Left lung (tissue), 4 donors: ENCODE measurements at regions not wholly inside any gene's neighbourhood (a gene's known extent, or its start where the extent isn't known, plus 50 kb on each side); places are given as distances from the start of the nearest gene placed in this dataset.
"Not testable (repeated sequence)": the region's sequence is repeated elsewhere in the genome, so short reads cannot be mapped to it uniquely, and the experiment has no call there.

ENCODE experiments used
- ATAC-seq: fragments of 200-7000 bp; cut with Tn5 transposase; one replicate; pipeline ENCODE4 v1.9.1; 2020; ENCODE audit warnings: moderate library complexity
- DNase-seq, 4 donors: peaks; one replicate each; pipeline ENCODE4 v3.0.0-alpha.2; 2013 to 2020
- H3K27ac ChIP-seq, 2 donors: fragments of 200-600 bp; sonication (generic) in 1 of 2; one replicate each; pipeline versions ENCODE4 v1.5.0 to v1.8.0; 2020 to 2021
- H3K27me3 ChIP-seq, 2 donors: fragments of 200-600 bp; sonication (generic) in 1 of 2; one replicate each; pipeline versions ENCODE4 v1.5.0 to v1.8.0; 2020 to 2021
- H3K36me3 ChIP-seq, 2 donors: fragments of 200-600 bp; sonication (generic) in 1 of 2; one replicate each; pipeline versions ENCODE4 v1.5.0 to v1.8.0; 2020 to 2021
- H3K4me1 ChIP-seq, 2 donors: fragments of 200-600 bp; one replicate each; pipeline ENCODE4 v1.8.0; 2021
- H3K4me3 ChIP-seq, 2 donors: fragments of 200-600 bp; sonication (generic) in 1 of 2; one replicate each; pipeline versions ENCODE4 v1.5.0 to v1.8.0; 2020 to 2021; ENCODE audit warnings: mild to moderate bottlenecking in 1 of 2
- H3K9me3 ChIP-seq, 2 donors: fragments of 200-600 bp; sonication (generic) in 1 of 2; one replicate each; pipeline versions ENCODE4 v1.5.0 to v1.8.0; 2020 to 2021
- intact Hi-C, 2 donors: fragments of 100-400 bp; cut with DNase I; formaldehyde crosslinking; loops; one replicate each; pipeline versions ENCODE4 v1.11.2 to v1.14.2; 2022
- TF ChIP-seq, protein P1 (sequence below), 2 donors: fragments of 200-600 bp; sonication (generic) in 1 of 2; IDR thresholded peaks; one replicate each; pipeline versions ENCODE4 v1.5.0 to v1.8.0; 2021; ENCODE audit warnings: antibody characterized with exemption in 2 of 2
- donor health status: DM: no; HTN: yes; CAD: no.
- donor health status: DM: no; HTN: no; CAD: no.

DNA sequence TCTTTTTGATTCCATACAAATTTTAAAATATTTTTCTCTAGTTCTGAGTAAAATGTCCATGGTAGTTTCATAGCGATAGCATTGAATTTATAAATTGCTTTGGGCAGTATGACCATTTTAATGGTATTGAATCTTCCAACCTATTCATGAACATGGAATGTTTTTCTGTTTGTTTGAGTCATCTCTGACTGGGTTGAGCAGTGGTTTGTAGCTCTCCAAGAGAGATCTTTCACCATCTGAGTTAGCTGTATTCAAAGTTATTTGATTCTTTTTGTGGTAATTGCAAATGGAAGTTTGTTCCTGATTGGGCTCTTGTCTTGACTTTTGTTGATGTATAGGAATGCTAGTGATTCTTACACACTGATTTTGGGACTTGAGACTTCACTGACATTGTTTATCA lies 136.3 kb upstream of the HSFY2 start:
- no peak for DNase-seq
- H3K36me3 ChIP-seq, result no peaks in the 10 kb centered on the region
- ATAC-seq, result no peak
- H3K27me3 ChIP-seq, result no peaks in the 10 kb centered on the region
- no peaks in the 10 kb centered on the region for H3K4me1 ChIP-seq
- TF ChIP-seq, protein P1, sequence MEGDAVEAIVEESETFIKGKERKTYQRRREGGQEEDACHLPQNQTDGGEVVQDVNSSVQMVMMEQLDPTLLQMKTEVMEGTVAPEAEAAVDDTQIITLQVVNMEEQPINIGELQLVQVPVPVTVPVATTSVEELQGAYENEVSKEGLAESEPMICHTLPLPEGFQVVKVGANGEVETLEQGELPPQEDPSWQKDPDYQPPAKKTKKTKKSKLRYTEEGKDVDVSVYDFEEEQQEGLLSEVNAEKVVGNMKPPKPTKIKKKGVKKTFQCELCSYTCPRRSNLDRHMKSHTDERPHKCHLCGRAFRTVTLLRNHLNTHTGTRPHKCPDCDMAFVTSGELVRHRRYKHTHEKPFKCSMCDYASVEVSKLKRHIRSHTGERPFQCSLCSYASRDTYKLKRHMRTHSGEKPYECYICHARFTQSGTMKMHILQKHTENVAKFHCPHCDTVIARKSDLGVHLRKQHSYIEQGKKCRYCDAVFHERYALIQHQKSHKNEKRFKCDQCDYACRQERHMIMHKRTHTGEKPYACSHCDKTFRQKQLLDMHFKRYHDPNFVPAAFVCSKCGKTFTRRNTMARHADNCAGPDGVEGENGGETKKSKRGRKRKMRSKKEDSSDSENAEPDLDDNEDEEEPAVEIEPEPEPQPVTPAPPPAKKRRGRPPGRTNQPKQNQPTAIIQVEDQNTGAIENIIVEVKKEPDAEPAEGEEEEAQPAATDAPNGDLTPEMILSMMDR (IDR thresholded peaks at IDR 0.05), result no peak
- intact Hi-C loops, result no loop called here
- no peaks in the 10 kb centered on the region for H3K9me3 ChIP-seq
- H3K27ac ChIP-seq, result no peak overlapping the region
- no peak overlapping the region for H3K4me3 ChIP-seq

GRCh38 chrY:18906198-18906597 lies 132.7 kb upstream of the HSFY2 start:
- DNase-seq, H3K9me3 ChIP-seq, H3K27ac ChIP-seq, H3K27me3 ChIP-seq, intact Hi-C loops, H3K4me3 ChIP-seq, ATAC-seq, H3K36me3 ChIP-seq, H3K4me1 ChIP-seq: not testable (repeated sequence)

DNA sequence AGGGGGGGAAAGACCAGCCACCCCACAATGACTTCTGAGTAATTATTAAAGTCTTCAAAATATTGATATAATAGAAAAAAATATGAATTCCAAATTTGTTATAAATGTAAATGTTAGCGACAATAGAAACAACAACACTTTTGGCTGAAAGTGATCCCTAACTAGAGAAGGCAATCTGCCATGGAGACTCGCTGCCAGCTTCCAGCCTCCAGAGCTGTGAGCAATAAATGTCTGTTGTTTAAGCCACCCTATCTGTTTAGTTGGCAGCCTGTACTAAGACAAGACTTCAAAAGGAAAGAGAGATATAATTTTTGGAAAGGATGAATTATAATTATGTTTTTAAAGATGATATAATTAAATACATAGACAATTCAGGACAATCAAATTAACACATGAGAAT lies 130.8 kb upstream of the HSFY2 start:
- intact Hi-C loops, result no loop called here
- no peaks in the 10 kb centered on the region for H3K27me3 ChIP-seq
- H3K4me3 ChIP-seq, result no peak overlapping the region
- no peaks in the 10 kb centered on the region for H3K4me1 ChIP-seq
- TF ChIP-seq, protein P1 (IDR thresholded peaks at IDR 0.05), result no peak
- DNase-seq (peak in 1 of 4 donors; percentile 26), ATAC-seq (no peak)
- no peaks in the 10 kb centered on the region for H3K36me3 ChIP-seq
- H3K9me3 ChIP-seq, result no peaks in the 10 kb centered on the region
- no peak overlapping the region for H3K27ac ChIP-seq

DNA sequence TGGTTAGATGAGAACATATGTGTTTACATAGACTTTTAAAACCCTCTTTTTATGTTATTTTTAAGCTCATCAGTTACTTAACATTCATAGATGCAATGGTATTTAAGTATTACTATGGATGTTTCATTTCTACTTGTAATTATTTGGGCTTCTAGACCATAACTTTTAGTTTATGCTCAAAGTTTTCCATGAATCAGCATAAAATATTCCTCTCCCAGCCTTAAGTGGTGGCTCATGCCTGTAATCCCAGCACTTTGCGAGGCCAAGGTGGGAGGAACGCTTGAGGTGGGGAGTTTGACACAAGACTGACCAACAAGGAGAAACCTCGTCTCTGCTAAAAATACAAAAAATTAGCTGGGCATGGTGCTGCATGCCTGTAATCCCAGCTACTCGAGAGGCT lies 118.5 kb upstream of the HSFY2 start:
- intact Hi-C loops, result no loop called here
- no peak for DNase-seq
- ATAC-seq, result no peak
- Histone ChIP-seq H3K36me3 (no peaks in the 10 kb centered on the region), H3K4me1 (no peaks in the 10 kb centered on the region), H3K9me3 (peaks cover 0 to 6% of the 10 kb centered on the region in 2 donors), H3K4me3 (no peak overlapping the region), H3K27ac (no peak overlapping the region), H3K27me3 (no peaks in the 10 kb centered on the region)
- TF ChIP-seq, protein P1 (IDR thresholded peaks at IDR 0.05), result no peak

- Histone ChIP-seq H3K4me3 (no peak overlapping the region), H3K27ac (no peak overlapping the region), H3K4me1 (no peaks in the 10 kb centered on the region), H3K9me3 (peaks cover 0 to 6% of the 10 kb centered on the region in 2 donors), H3K36me3 (no peaks in the 10 kb centered on the region), H3K27me3 (no peaks in the 10 kb centered on the region)
- intact Hi-C loops, result no loop called here
- no peak for ATAC-seq
- TF ChIP-seq, protein P1 (IDR thresholded peaks at IDR 0.05), result no peak
- DNase-seq, result no peak
Observed at GRCh38 chrY:18889548-18889947, 116.0 kb upstream of the HSFY2 start.

GRCh38 chrY:18884748-18885147 lies 111.2 kb upstream of the HSFY2 start:
- no peak overlapping the region for H3K4me3 ChIP-seq
- H3K27me3 ChIP-seq, result no peaks in the 10 kb centered on the region

GRCh38 chrY:18869145-18869544 lies 95.6 kb upstream of the HSFY2 start:
- ATAC-seq, H3K36me3 ChIP-seq, DNase-seq, H3K27me3 ChIP-seq, intact Hi-C loops, H3K4me3 ChIP-seq, H3K27ac ChIP-seq, H3K9me3 ChIP-seq, H3K4me1 ChIP-seq: not testable (repeated sequence)

More at GRCh38 chrY:18884748-18885147, 111.2 kb upstream of the HSFY2 start:
- Histone ChIP-seq H3K27ac (no peak overlapping the region), H3K4me1 (no peaks in the 10 kb centered on the region), H3K36me3 (no peaks in the 10 kb centered on the region), H3K9me3 (no peaks in the 10 kb centered on the region)
- intact Hi-C loops, result no loop called here
- TF ChIP-seq, protein P1 (IDR thresholded peaks at IDR 0.05), result no peak
- no peak for ATAC-seq
- DNase-seq, result no peak

- ATAC-seq, DNase-seq, H3K9me3 ChIP-seq, H3K4me1 ChIP-seq, H3K4me3 ChIP-seq, H3K36me3 ChIP-seq, H3K27ac ChIP-seq, intact Hi-C loops, H3K27me3 ChIP-seq: not testable (repeated sequence)
Observed at GRCh38 chrY:18866887-18867551, 93.5 kb upstream of the HSFY2 start.

DNA sequence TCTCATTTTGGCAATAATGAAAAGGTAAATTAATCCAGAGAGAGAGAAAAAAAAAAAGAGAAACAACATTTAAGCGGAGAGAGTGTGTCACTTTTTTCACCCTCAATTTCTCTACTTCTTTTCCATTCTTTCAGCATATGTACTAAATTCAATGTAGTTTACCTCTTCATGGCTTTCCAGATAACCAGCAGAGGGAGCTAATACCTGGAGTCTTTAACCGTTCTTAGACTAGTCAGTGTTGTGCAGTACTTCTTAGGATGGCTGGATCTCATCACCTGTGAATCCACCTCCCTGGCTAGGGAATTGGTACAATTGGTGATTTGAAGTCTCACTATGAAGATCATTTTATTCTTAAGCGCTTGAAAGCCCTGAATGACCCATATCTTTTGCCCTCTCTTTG lies 87.3 kb upstream of the HSFY2 start:
- DNase-seq, H3K27me3 ChIP-seq, H3K27ac ChIP-seq, H3K4me1 ChIP-seq, H3K36me3 ChIP-seq, intact Hi-C loops, H3K4me3 ChIP-seq, H3K9me3 ChIP-seq, ATAC-seq: not testable (repeated sequence)
